Left hindlimb (tissue), 1 donor: ENCODE measurements at regions not wholly inside any gene's neighbourhood (a gene's known extent, or its start where the extent isn't known, plus 50 kb on each side); places are given as distances from the start of the nearest gene placed in this dataset.

ENCODE experiments used
- DNase-seq: peaks from one replicate; pipeline ENCODE4 v3.0.0-alpha.2; 2018

- DNase-seq: no peak
Observed at GRCh38 chr2:2981000-2981399, 396.6 kb downstream of the EIPR1 start.

GRCh38 chr2:2974982-2975381 lies 402.6 kb downstream of the EIPR1 start:
- no peak for DNase-seq

GRCh38 chr2:2960441-2961133 lies 417.0 kb downstream of the EIPR1 start:
- DNase-seq: no peak

- DNase-seq: no peak
Observed at GRCh38 chr2:2950403-2950952, 427.1 kb downstream of the EIPR1 start.

GRCh38 chr2:2947406-2947805 lies 430.2 kb downstream of the EIPR1 start:
- no peak for DNase-seq

GRCh38 chr2:2942906-2943305 lies 434.7 kb downstream of the EIPR1 start:
- no peak for DNase-seq

- DNase-seq: no peak
Observed at GRCh38 chr2:2942225-2942624, 435.4 kb downstream of the EIPR1 start.

- DNase-seq: no peak
Observed at GRCh38 chr2:2941205-2941604, 436.4 kb downstream of the EIPR1 start.

GRCh38 chr2:2940702-2941101 lies 436.9 kb downstream of the EIPR1 start:
- DNase-seq: no peak

GRCh38 chr2:2940061-2940460 lies 437.6 kb downstream of the EIPR1 start:
- DNase-seq: no peak

- no peak for DNase-seq
Observed at GRCh38 chr2:2939078-2939795, 438.4 kb downstream of the EIPR1 start.

GRCh38 chr2:2938481-2938880 lies 439.1 kb downstream of the EIPR1 start:
- no peak for DNase-seq

- DNase-seq: no peak
Observed at GRCh38 chr2:2935445-2936149, 442.0 kb downstream of the EIPR1 start.

GRCh38 chr2:2933426-2933825 lies 444.2 kb downstream of the EIPR1 start:
- no peak for DNase-seq

GRCh38 chr2:2932692-2933305 lies 444.8 kb downstream of the EIPR1 start:
- DNase-seq: no peak

GRCh38 chr2:2932189-2932588 lies 445.4 kb downstream of the EIPR1 start:
- DNase-seq: no peak

- DNase-seq: no peak
Observed at GRCh38 chr2:2931318-2932075, 446.1 kb downstream of the EIPR1 start.

- DNase-seq: no peak
Observed at GRCh38 chr2:2930841-2931240, 446.8 kb downstream of the EIPR1 start.

- no peak for DNase-seq
Observed at GRCh38 chr2:2926858-2927175, 450.8 kb downstream of the EIPR1 start.

GRCh38 chr2:2926009-2926857 lies 451.4 kb downstream of the EIPR1 start:
- no peak for DNase-seq

- DNase-seq: no peak
Observed at GRCh38 chr2:2922156-2922555, 455.5 kb downstream of the EIPR1 start.
